HL-60 (cell line): ENCODE measurements at regions not wholly inside any gene's neighbourhood (a gene's known extent, or its start where the extent isn't known, plus 50 kb on each side); places are given as distances from the start of the nearest gene placed in this dataset.

ENCODE experiments used
- TF ChIP-seq, protein P1 (sequence below): IDR thresholded peaks from one replicate; pipeline ENCODE4 v1.5.1; 2011; ENCODE audit warnings: low read length, control low read depth, inconsistent platforms; ENCODE audit not compliant: insufficient read depth
- TF ChIP-seq, protein P2 (sequence below): IDR thresholded peaks from 2 replicates; pipeline ENCODE4 v1.6.1; 2012; ENCODE audit warnings: low read depth; ENCODE audit not compliant: insufficient replicate concordance

DNA sequence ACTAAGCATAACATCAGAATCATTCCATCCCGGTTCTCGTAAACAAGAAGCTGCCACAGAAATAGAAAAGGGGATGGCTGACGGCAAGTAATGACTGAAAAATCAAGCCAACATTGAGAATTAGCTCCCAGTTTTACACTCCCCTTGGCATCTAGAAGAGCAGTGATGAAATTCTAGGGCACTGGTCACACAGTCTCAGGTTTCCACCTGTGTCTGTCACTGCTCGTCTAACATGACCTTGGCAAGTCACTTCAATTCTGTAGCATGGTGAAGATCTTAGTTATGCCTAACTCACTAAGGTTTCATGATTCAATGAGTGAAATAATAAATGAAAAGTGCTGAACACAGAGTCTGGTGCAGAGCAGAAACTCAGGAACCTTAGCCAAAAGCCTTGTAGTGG is 272.3 kb upstream of the ARRDC4 start:
- TF ChIP-seq, protein P1, sequence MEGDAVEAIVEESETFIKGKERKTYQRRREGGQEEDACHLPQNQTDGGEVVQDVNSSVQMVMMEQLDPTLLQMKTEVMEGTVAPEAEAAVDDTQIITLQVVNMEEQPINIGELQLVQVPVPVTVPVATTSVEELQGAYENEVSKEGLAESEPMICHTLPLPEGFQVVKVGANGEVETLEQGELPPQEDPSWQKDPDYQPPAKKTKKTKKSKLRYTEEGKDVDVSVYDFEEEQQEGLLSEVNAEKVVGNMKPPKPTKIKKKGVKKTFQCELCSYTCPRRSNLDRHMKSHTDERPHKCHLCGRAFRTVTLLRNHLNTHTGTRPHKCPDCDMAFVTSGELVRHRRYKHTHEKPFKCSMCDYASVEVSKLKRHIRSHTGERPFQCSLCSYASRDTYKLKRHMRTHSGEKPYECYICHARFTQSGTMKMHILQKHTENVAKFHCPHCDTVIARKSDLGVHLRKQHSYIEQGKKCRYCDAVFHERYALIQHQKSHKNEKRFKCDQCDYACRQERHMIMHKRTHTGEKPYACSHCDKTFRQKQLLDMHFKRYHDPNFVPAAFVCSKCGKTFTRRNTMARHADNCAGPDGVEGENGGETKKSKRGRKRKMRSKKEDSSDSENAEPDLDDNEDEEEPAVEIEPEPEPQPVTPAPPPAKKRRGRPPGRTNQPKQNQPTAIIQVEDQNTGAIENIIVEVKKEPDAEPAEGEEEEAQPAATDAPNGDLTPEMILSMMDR = no peak
- TF ChIP-seq, protein P2, sequence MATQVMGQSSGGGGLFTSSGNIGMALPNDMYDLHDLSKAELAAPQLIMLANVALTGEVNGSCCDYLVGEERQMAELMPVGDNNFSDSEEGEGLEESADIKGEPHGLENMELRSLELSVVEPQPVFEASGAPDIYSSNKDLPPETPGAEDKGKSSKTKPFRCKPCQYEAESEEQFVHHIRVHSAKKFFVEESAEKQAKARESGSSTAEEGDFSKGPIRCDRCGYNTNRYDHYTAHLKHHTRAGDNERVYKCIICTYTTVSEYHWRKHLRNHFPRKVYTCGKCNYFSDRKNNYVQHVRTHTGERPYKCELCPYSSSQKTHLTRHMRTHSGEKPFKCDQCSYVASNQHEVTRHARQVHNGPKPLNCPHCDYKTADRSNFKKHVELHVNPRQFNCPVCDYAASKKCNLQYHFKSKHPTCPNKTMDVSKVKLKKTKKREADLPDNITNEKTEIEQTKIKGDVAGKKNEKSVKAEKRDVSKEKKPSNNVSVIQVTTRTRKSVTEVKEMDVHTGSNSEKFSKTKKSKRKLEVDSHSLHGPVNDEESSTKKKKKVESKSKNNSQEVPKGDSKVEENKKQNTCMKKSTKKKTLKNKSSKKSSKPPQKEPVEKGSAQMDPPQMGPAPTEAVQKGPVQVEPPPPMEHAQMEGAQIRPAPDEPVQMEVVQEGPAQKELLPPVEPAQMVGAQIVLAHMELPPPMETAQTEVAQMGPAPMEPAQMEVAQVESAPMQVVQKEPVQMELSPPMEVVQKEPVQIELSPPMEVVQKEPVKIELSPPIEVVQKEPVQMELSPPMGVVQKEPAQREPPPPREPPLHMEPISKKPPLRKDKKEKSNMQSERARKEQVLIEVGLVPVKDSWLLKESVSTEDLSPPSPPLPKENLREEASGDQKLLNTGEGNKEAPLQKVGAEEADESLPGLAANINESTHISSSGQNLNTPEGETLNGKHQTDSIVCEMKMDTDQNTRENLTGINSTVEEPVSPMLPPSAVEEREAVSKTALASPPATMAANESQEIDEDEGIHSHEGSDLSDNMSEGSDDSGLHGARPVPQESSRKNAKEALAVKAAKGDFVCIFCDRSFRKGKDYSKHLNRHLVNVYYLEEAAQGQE = no peak
